IMR-90 (cell line): ENCODE measurements at regions not wholly inside any gene's neighbourhood (a gene's known extent, or its start where the extent isn't known, plus 50 kb on each side); places are given as distances from the start of the nearest gene placed in this dataset.

Source experiments
- ATAC-seq: fragments of 200-7000 bp; cut with Tn5 transposase; 2 replicates; pipeline ENCODE4 v1.9.1; 2020; ENCODE audit warnings: low read depth, mild to moderate bottlenecking, moderate library complexity
- BruUV-seq: library from RNA; stranded (reverse); fragments of 400-500 nt; replicated peaks from 2 replicates; lab custom pipeline; 2021; lab: Mats Ljungman, UMichigan
- CTCF ChIA-PET: fragments of 300-600 bp; formaldehyde crosslinking; extraction: SDS; loops from one replicate; lab custom pipeline; 2021; ENCODE audit warnings: antibody characterized with exemption; lab: Yijun Ruan, JAX
- POLR2A ChIA-PET: fragments of 300-600 bp; sonication (Branson Sonifier 250); formaldehyde crosslinking; loops from one replicate; lab custom pipeline; 2022; ENCODE audit warnings: antibody characterized with exemption; ENCODE audit not compliant: unreplicated experiment; lab: Charles Lee
- DNase-seq: peaks from one replicate; pipeline ENCODE4 v3.0.0; 2013
- H2AFZ ChIP-seq: replicated peaks from 2 replicates; pipeline ENCODE3; 2013; ENCODE audit warnings: low read length, mild to moderate bottlenecking; ENCODE audit not compliant: poor library complexity
- H2AK5ac ChIP-seq: 2 replicates; pipeline ENCODE4 v1.6.1; 2013; ENCODE audit warnings: low read depth, low read length, inconsistent platforms
- H2AK9ac ChIP-seq: replicated peaks from 2 replicates; pipeline ENCODE3; 2013; ENCODE audit warnings: mild to moderate bottlenecking, low read depth, low read length, moderate library complexity; ENCODE audit not compliant: poor library complexity
- H2BK120ac ChIP-seq: 2 replicates; pipeline ENCODE4 v1.6.1; 2013; ENCODE audit warnings: low read depth, low read length, inconsistent platforms
- H2BK15ac ChIP-seq: 3 replicates; pipeline ENCODE4 v1.6.1; 2013; ENCODE audit warnings: low read depth, low read length, inconsistent platforms
- H2BK20ac ChIP-seq: 2 replicates; pipeline ENCODE4 v1.6.1; 2013; ENCODE audit warnings: low read depth, mild to moderate bottlenecking, inconsistent platforms, low read length, moderate library complexity
- H2BK5ac ChIP-seq: 2 replicates; pipeline ENCODE4 v1.6.1; 2013; ENCODE audit warnings: mild to moderate bottlenecking, low read depth, low read length, inconsistent platforms; ENCODE audit not compliant: poor library complexity, severe bottlenecking
- H3K14ac ChIP-seq: replicated peaks from 2 replicates; pipeline ENCODE4 v1.6.1; 2013; ENCODE audit warnings: low read depth, low read length, inconsistent platforms
- H3K18ac ChIP-seq: 2 replicates; pipeline ENCODE4 v1.6.1; 2013; ENCODE audit warnings: low read depth, low read length, control low read depth
- H3K23ac ChIP-seq: 2 replicates; pipeline ENCODE4 v1.6.1; 2013; ENCODE audit warnings: low read depth, low read length, inconsistent platforms
- H3K27ac ChIP-seq: 2 replicates; pipeline ENCODE4 v1.5.1; 2013; ENCODE audit warnings: mild to moderate bottlenecking, control low read depth, low read length; ENCODE audit not compliant: insufficient read depth
- H3K27me3 ChIP-seq: 2 replicates; pipeline ENCODE4 v1.6.1; 2013; ENCODE audit warnings: low read length; ENCODE audit not compliant: control insufficient read depth, insufficient read depth
- H3K36me3 ChIP-seq: 2 replicates; pipeline ENCODE4 v1.6.1; 2013; ENCODE audit warnings: low read length, mixed read lengths; ENCODE audit not compliant: control insufficient read depth, insufficient read depth
- H3K4ac ChIP-seq: 2 replicates; pipeline ENCODE4 v1.6.1; 2013; ENCODE audit warnings: low read depth, low read length, inconsistent platforms
- H3K4me1 ChIP-seq: 2 replicates; pipeline ENCODE4 v1.6.1; 2013; ENCODE audit warnings: low read length, mixed read lengths; ENCODE audit not compliant: control insufficient read depth, insufficient read depth
- H3K4me2 ChIP-seq: 2 replicates; pipeline ENCODE4 v1.6.1; 2013; ENCODE audit warnings: low read depth, mild to moderate bottlenecking, control low read depth, low read length, moderate library complexity
- H3K4me3 ChIP-seq: 2 replicates; pipeline ENCODE4 v1.5.1; 2013; ENCODE audit warnings: low read depth, mild to moderate bottlenecking, control low read depth, low read length, moderate library complexity; ENCODE audit not compliant: insufficient read depth
- H3K56ac ChIP-seq: 2 replicates; pipeline ENCODE4 v1.6.1; 2013; ENCODE audit warnings: low read length, inconsistent platforms; ENCODE audit not compliant: insufficient read depth; ENCODE audit errors: extremely low read depth
- H3K79me1 ChIP-seq, 2 experiments: 2 replicates each; pipeline ENCODE4 v1.6.1; 2013; ENCODE audit warnings: low read length in 2 of 2, inconsistent platforms in 1 of 2, low read depth in 1 of 2
- H3K9ac ChIP-seq: 2 replicates; pipeline ENCODE4 v1.6.1; 2013; ENCODE audit warnings: low read depth, low read length, control low read depth
- H3K9me1 ChIP-seq: 2 replicates; pipeline ENCODE4 v1.6.1; 2013; ENCODE audit warnings: low read length, inconsistent platforms; ENCODE audit not compliant: insufficient read depth
- H3K9me3 ChIP-seq: 2 replicates; pipeline ENCODE4 v1.6.1; 2013; ENCODE audit warnings: low read length; ENCODE audit not compliant: control insufficient read depth, insufficient read depth
- H4K20me1 ChIP-seq: 2 replicates; pipeline ENCODE4 v1.6.1; 2013; ENCODE audit warnings: low read length, inconsistent platforms; ENCODE audit not compliant: insufficient read depth
- H4K5ac ChIP-seq: 2 replicates; pipeline ENCODE4 v1.6.1; 2013; ENCODE audit warnings: mild to moderate bottlenecking, low read depth, low read length, control low read depth
- H4K8ac ChIP-seq, 2 experiments: 2 replicates each; pipeline ENCODE4 v1.6.1; 2013; ENCODE audit warnings: low read depth in 2 of 2, low read length in 2 of 2, control low read depth in 1 of 2, inconsistent platforms in 1 of 2
- H4K91ac ChIP-seq: 2 replicates; pipeline ENCODE4 v1.6.1; 2013; ENCODE audit warnings: low read depth, low read length, inconsistent platforms; ENCODE audit not compliant: insufficient read depth
- CEBPB ChIP-seq: IDR thresholded peaks from 2 replicates; pipeline ENCODE4 v1.6.1; 2012; ENCODE audit warnings: low read depth, low read length, improper control_type of control experiment
- CHD1 ChIP-seq: IDR thresholded peaks from 2 replicates; pipeline ENCODE4 v1.6.1; 2012; ENCODE audit warnings: low read depth, low read length, improper control_type of control experiment
- CTCF ChIP-seq: conservative IDR thresholded peaks from 2 replicates; pipeline ENCODE4 v1.5.1; 2012; ENCODE audit warnings: mild to moderate bottlenecking, low read depth, low read length, improper control_type of control experiment
- FOS ChIP-seq: fragments of 150-350 bp; IDR thresholded peaks from 2 replicates; pipeline ENCODE4 v1.6.1; 2016; ENCODE audit warnings: low read depth, low read length
- MAFK ChIP-seq: IDR thresholded peaks from 2 replicates; pipeline ENCODE4 v1.6.1; 2012; ENCODE audit warnings: low read depth, low read length, improper control_type of control experiment
- NFE2L2 ChIP-seq: fragments of 150-350 bp; IDR thresholded peaks from 2 replicates; pipeline ENCODE4 v1.6.1; 2016; ENCODE audit warnings: low read depth, mild to moderate bottlenecking, low read length
- RAD21 ChIP-seq: IDR thresholded peaks from 2 replicates; pipeline ENCODE4 v1.6.1; 2012; ENCODE audit warnings: low read length, improper control_type of control experiment
- dilution Hi-C: fragments of 300-500 bp; cut with HindIII; formaldehyde crosslinking; loops from one replicate; pipeline ENCODE4 v1.14.3; 2018; ENCODE audit warnings: low sequenced_read_pairs; ENCODE audit not compliant: unreplicated experiment
- in situ Hi-C: fragments of 300-500 bp; cut with MboI; formaldehyde crosslinking; loops from 3 replicates; pipeline ENCODE4 v1.14.3; 2019; ENCODE audit warnings: low sequenced_read_pairs, inconsistent platforms, mixed read lengths
- intact Hi-C: fragments of 100-400 bp; cut with micrococcal nuclease; formaldehyde crosslinking; loops from 2 replicates; pipeline ENCODE4 v1.10.0; 2022

- no peaks in the 10 kb centered on the region for H3K27me3 ChIP-seq
- H3K4me2 ChIP-seq = no peak overlapping the region
- no peaks in the 10 kb centered on the region for H3K36me3 ChIP-seq
- no peak overlapping the region for H2BK20ac ChIP-seq
- no peak overlapping the region for H3K23ac ChIP-seq
- no peak overlapping the region for H3K4me3 ChIP-seq
- H3K18ac ChIP-seq = no peak overlapping the region
- intact Hi-C loops = no loop called here
- H3K79me1 ChIP-seq = no peaks in the 10 kb centered on the region
- ChIA-PET POLR2A (no interaction called here), CTCF (no interaction called here)
- no peak overlapping the region for H2AK9ac ChIP-seq
- H3K4me1 ChIP-seq = no peaks in the 10 kb centered on the region
- no peaks in the 10 kb centered on the region for H4K20me1 ChIP-seq
- H2BK5ac ChIP-seq = no peak overlapping the region
- H3K9me3 ChIP-seq = peaks cover 3% of the 10 kb centered on the region; the same call in 1 of the 2 replicates
- H3K56ac ChIP-seq = no peak overlapping the region
- no TSS peak for BruUV-seq
- no peaks in the 10 kb centered on the region for H3K9me1 ChIP-seq
- no peak overlapping the region for H2AK5ac ChIP-seq
- dilution Hi-C loops = no loop called here
- in situ Hi-C loops = no loop called here
- no peak overlapping the region for H3K27ac ChIP-seq
- ATAC-seq (no peak), DNase-seq (no peak)
- no peak overlapping the region for H2AFZ ChIP-seq
- no peak overlapping the region for H3K9ac ChIP-seq
- no peak overlapping the region for H4K8ac ChIP-seq
- TF ChIP-seq FOS (no peak), CEBPB (no peak), MAFK (no peak), NFE2L2 (no peak), RAD21 (no peak), CHD1 (no peak), CTCF (no peak)
- no peak overlapping the region for H2BK15ac ChIP-seq
- no peak overlapping the region for H3K4ac ChIP-seq
- no peak overlapping the region for H3K14ac ChIP-seq
- H2BK120ac ChIP-seq = no peak overlapping the region
- no peak overlapping the region for H4K91ac ChIP-seq
- no peak overlapping the region for H4K5ac ChIP-seq
Observed at GRCh38 chr2:122750808-122751207, 995.4 kb downstream of the TSN start.
